NB4 (cell line): ENCODE measurements at regions not wholly inside any gene's neighbourhood (a gene's known extent, or its start where the extent isn't known, plus 50 kb on each side); places are given as distances from the start of the nearest gene placed in this dataset.

Source experiments
- POLR2A ChIP-seq: IDR thresholded peaks from 2 replicates; pipeline ENCODE4 v1.6.1; 2011; ENCODE audit warnings: mild to moderate bottlenecking; ENCODE audit not compliant: insufficient read length; ENCODE audit errors: extremely low read depth
- TF ChIP-seq, protein P1 (sequence below): IDR thresholded peaks from one replicate; pipeline ENCODE4 v1.5.1; 2012; ENCODE audit warnings: low read depth, low read length

- TF ChIP-seq, protein P1, sequence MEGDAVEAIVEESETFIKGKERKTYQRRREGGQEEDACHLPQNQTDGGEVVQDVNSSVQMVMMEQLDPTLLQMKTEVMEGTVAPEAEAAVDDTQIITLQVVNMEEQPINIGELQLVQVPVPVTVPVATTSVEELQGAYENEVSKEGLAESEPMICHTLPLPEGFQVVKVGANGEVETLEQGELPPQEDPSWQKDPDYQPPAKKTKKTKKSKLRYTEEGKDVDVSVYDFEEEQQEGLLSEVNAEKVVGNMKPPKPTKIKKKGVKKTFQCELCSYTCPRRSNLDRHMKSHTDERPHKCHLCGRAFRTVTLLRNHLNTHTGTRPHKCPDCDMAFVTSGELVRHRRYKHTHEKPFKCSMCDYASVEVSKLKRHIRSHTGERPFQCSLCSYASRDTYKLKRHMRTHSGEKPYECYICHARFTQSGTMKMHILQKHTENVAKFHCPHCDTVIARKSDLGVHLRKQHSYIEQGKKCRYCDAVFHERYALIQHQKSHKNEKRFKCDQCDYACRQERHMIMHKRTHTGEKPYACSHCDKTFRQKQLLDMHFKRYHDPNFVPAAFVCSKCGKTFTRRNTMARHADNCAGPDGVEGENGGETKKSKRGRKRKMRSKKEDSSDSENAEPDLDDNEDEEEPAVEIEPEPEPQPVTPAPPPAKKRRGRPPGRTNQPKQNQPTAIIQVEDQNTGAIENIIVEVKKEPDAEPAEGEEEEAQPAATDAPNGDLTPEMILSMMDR: no peak
- no peak for TF ChIP-seq POLR2A
These were observed 74.6 kb upstream of the CHRNA7 start for GRCh38 chr15:31955734-31956133.
